Tibial artery (tissue), 4 donors: ENCODE measurements at regions not wholly inside any gene's neighbourhood (a gene's known extent, or its start where the extent isn't known, plus 50 kb on each side); places are given as distances from the start of the nearest gene placed in this dataset.
A peak's percentile ranks its signal among the peaks of the same experiment; 100 is the strongest.

Experiments
- DNase-seq, 2 donors: peaks; one replicate each; pipeline ENCODE4 v3.0.0-alpha.2; 2019
- H3K27ac ChIP-seq, 2 donors: fragments of 200-600 bp; sonication (generic) in 1 of 2; 1 replicate in 1 of 2; 2 replicates in 1 of 2; pipeline ENCODE4 v1.5.1; 2018 to 2019; ENCODE audit warnings: mild to moderate bottlenecking in 1 of 2
- H3K27me3 ChIP-seq, 2 donors: fragments of 200-600 bp; sonication (generic) in 1 of 2; one replicate each; pipeline versions ENCODE4 v1.5.1 to v1.6.0; 2016 to 2019
- H3K36me3 ChIP-seq, 3 donors: fragments of 200-600 bp; sonication (generic) in 2 of 3; one replicate each; pipeline ENCODE4 v1.5.1; 2016 to 2019; ENCODE audit warnings: mild to moderate bottlenecking in 2 of 3
- H3K4me1 ChIP-seq, 4 donors: fragments of 200-600 bp; sonication (generic) in 2 of 4; 1 replicate in 3 of 4; 2 replicates in 1 of 4; pipeline ENCODE4 v1.5.1; 2016 to 2019
- H3K4me3 ChIP-seq, 2 donors: fragments of 200-600 bp; sonication (generic) in 1 of 2; 1 replicate in 1 of 2; 2 replicates in 1 of 2; pipeline ENCODE4 v1.5.1; 2018 to 2019; ENCODE audit warnings: mild to moderate bottlenecking in 2 of 2
- H3K9me3 ChIP-seq, 3 donors: fragments of 200-600 bp; sonication (generic) in 1 of 3; one replicate each; pipeline ENCODE4 v1.5.1; 2016 to 2019
- intact Hi-C: fragments of 100-400 bp; cut with DNase I; formaldehyde crosslinking; loops from one replicate; pipeline ENCODE4 v1.15.0; 2023; ENCODE audit warnings: low total_unique reads
- TF ChIP-seq, protein P1 (sequence below), 2 experiments: fragments of 200-600 bp in 1 of 2; fragments of 450-650 bp in 1 of 2; IDR thresholded peaks; one replicate each; pipeline ENCODE4 v1.5.1; 2017 to 2019; ENCODE audit warnings: antibody characterized with exemption in 2 of 2, mild to moderate bottlenecking in 1 of 2, moderate library complexity in 1 of 2

- H3K4me1 ChIP-seq: peaks cover 0 to 93% (median 44%) of the 10 kb centered on the region in 4 donors
- intact Hi-C loops: loop anchor here (10.0 kb wide), 1 partner anchor 52 kb away; no protein-coding TSS in a partner anchor
- H3K27ac ChIP-seq: peak overlapping the region; percentile 69 to 85
- no peaks in the 10 kb centered on the region for H3K9me3 ChIP-seq
- H3K4me3 ChIP-seq: no peak overlapping the region
- DNase-seq: no peak
- H3K36me3 ChIP-seq: no peaks in the 10 kb centered on the region
- TF ChIP-seq, protein P1, sequence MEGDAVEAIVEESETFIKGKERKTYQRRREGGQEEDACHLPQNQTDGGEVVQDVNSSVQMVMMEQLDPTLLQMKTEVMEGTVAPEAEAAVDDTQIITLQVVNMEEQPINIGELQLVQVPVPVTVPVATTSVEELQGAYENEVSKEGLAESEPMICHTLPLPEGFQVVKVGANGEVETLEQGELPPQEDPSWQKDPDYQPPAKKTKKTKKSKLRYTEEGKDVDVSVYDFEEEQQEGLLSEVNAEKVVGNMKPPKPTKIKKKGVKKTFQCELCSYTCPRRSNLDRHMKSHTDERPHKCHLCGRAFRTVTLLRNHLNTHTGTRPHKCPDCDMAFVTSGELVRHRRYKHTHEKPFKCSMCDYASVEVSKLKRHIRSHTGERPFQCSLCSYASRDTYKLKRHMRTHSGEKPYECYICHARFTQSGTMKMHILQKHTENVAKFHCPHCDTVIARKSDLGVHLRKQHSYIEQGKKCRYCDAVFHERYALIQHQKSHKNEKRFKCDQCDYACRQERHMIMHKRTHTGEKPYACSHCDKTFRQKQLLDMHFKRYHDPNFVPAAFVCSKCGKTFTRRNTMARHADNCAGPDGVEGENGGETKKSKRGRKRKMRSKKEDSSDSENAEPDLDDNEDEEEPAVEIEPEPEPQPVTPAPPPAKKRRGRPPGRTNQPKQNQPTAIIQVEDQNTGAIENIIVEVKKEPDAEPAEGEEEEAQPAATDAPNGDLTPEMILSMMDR (IDR thresholded peaks at IDR 0.05): no peak
- H3K27me3 ChIP-seq: no peaks in the 10 kb centered on the region
These were observed 421.5 kb upstream of the USP24 start for GRCh38 chr1:55636696-55637095.

GRCh38 chr1:55635856-55636255 is 420.7 kb upstream of the USP24 start:
- H3K4me3 ChIP-seq: no peak overlapping the region
- TF ChIP-seq, protein P1 (IDR thresholded peaks at IDR 0.05): no peak
- no peaks in the 10 kb centered on the region for H3K36me3 ChIP-seq
- H3K27ac ChIP-seq: peak overlapping the region; percentile 69 to 85
- intact Hi-C loops: loop anchor here (10.0 kb wide), 1 partner anchor 51 kb away; no protein-coding TSS in a partner anchor
- no peaks in the 10 kb centered on the region for H3K9me3 ChIP-seq
- H3K27me3 ChIP-seq: no peaks in the 10 kb centered on the region
- DNase-seq: peak; percentile 39 to 76
- H3K4me1 ChIP-seq: peaks cover 0 to 90% (median 40%) of the 10 kb centered on the region in 4 donors

- peaks cover 0 to 78% (median 37%) of the 10 kb centered on the region in 4 donors for H3K4me1 ChIP-seq
- H3K27me3 ChIP-seq: no peaks in the 10 kb centered on the region
- no peaks in the 10 kb centered on the region for H3K9me3 ChIP-seq
- TF ChIP-seq, protein P1 (IDR thresholded peaks at IDR 0.05): no peak
- no peaks in the 10 kb centered on the region for H3K36me3 ChIP-seq
- DNase-seq: no peak
- peak overlapping the region; percentile 69 to 85 for H3K27ac ChIP-seq
- intact Hi-C loops: loop anchor here (10.0 kb wide), 1 partner anchor 50 kb away; no protein-coding TSS in a partner anchor
- H3K4me3 ChIP-seq: no peak overlapping the region
These were observed 419.4 kb upstream of the USP24 start for GRCh38 chr1:55634516-55634915.

GRCh38 chr1:55632906-55633305 is 417.7 kb upstream of the USP24 start:
- TF ChIP-seq, protein P1 (IDR thresholded peaks at IDR 0.05): no peak
- no peak for DNase-seq
- intact Hi-C loops: loop anchor here (10.0 kb wide), 1 partner anchor 48 kb away; no protein-coding TSS in a partner anchor
- H3K9me3 ChIP-seq: no peaks in the 10 kb centered on the region
- H3K27me3 ChIP-seq: no peaks in the 10 kb centered on the region
- no peak overlapping the region for H3K4me3 ChIP-seq
- peak overlapping the region; percentile 69 to 85 for H3K27ac ChIP-seq
- H3K36me3 ChIP-seq: no peaks in the 10 kb centered on the region
- H3K4me1 ChIP-seq: peaks cover 0 to 67% (median 37%) of the 10 kb centered on the region in 4 donors

DNA sequence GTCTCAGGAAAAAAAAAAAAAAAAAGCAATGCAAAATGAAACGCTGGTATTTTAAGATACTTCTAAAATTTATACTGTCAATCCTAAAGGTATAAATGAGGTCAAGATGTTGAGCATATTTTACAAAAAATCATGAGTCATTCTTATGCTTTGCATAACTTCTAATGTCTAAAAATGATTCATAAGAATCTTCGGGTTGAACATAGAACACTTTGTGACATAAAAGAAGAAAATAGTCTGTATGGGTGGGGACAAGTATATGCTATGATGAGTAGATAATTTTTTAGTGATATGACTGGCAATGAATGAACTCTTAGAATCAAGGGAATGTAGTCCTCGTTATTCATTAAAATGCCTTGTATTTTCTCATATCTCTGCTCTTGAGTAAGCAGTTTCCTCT is 416.9 kb upstream of the USP24 start:
- TF ChIP-seq, protein P1 (IDR thresholded peaks at IDR 0.05): no peak
- H3K27ac ChIP-seq: peak overlapping the region; percentile 69 to 85
- H3K27me3 ChIP-seq: no peaks in the 10 kb centered on the region

More for the DNA sequence above, 416.9 kb upstream of the USP24 start:
- H3K9me3 ChIP-seq: no peaks in the 10 kb centered on the region
- H3K36me3 ChIP-seq: no peaks in the 10 kb centered on the region
- intact Hi-C loops: loop anchor here (10.0 kb wide), 1 partner anchor 47 kb away; no protein-coding TSS in a partner anchor
- peaks cover 0 to 58% (median 34%) of the 10 kb centered on the region in 4 donors for H3K4me1 ChIP-seq
- no peak for DNase-seq
- H3K4me3 ChIP-seq: no peak overlapping the region
